Neural cell (in vitro differentiated cells): ENCODE measurements at regions not wholly inside any gene's neighbourhood (a gene's known extent, or its start where the extent isn't known, plus 50 kb on each side); places are given as distances from the start of the nearest gene placed in this dataset.

Experiments used
- CTCF ChIP-seq: fragments of 450-650 bp; IDR thresholded peaks from 2 replicates; pipeline ENCODE4 v1.5.1; 2014; ENCODE audit warnings: antibody characterized with exemption, mild to moderate bottlenecking, moderate library complexity; ENCODE audit not compliant: poor library complexity, severe bottlenecking
- EZH2 ChIP-seq: fragments of 200-600, 300-800 bp; shearing (Covaris generic), sonication (generic); IDR thresholded peaks from 2 replicates; pipeline ENCODE4 v1.6.1; 2014; ENCODE audit warnings: antibody characterized with exemption, low read length, borderline replicate concordance, mild to moderate bottlenecking; ENCODE audit not compliant: insufficient read depth, poor library complexity, severe bottlenecking
- POLR2AphosphoS5 ChIP-seq: IDR thresholded peaks from 2 replicates; pipeline ENCODE4 v1.6.1; 2012
- TAF1 ChIP-seq: IDR thresholded peaks from 2 replicates; pipeline ENCODE4 v1.6.1; 2012; ENCODE audit warnings: low read depth
- TF ChIP-seq, protein P1 (sequence below): IDR thresholded peaks from 2 replicates; pipeline ENCODE4 v1.6.1; 2012; ENCODE audit warnings: borderline replicate concordance

DNA sequence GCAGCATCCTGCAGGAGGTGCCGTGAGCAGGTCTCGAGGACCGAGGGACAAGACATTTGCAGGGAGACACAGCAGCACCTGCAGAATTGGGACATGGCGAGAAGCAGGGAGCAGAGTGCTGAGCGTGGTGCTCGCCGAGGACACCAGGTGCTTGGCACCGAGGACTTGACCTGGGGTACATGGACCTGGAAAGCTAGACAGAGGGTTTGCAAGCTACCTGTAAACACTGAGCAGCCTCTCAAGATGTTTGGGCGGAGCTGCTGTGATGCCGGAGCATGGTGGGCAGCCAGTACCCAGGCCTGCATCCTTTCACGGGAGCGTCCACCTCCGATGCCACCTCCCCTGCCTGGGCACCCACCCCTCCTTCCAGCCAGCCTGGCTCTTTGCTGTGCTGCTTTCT is 773.2 kb downstream of the TBC1D22A start:
- no peak for TF ChIP-seq EZH2
- TF ChIP-seq CTCF, result no peak
- TF ChIP-seq, protein P1, sequence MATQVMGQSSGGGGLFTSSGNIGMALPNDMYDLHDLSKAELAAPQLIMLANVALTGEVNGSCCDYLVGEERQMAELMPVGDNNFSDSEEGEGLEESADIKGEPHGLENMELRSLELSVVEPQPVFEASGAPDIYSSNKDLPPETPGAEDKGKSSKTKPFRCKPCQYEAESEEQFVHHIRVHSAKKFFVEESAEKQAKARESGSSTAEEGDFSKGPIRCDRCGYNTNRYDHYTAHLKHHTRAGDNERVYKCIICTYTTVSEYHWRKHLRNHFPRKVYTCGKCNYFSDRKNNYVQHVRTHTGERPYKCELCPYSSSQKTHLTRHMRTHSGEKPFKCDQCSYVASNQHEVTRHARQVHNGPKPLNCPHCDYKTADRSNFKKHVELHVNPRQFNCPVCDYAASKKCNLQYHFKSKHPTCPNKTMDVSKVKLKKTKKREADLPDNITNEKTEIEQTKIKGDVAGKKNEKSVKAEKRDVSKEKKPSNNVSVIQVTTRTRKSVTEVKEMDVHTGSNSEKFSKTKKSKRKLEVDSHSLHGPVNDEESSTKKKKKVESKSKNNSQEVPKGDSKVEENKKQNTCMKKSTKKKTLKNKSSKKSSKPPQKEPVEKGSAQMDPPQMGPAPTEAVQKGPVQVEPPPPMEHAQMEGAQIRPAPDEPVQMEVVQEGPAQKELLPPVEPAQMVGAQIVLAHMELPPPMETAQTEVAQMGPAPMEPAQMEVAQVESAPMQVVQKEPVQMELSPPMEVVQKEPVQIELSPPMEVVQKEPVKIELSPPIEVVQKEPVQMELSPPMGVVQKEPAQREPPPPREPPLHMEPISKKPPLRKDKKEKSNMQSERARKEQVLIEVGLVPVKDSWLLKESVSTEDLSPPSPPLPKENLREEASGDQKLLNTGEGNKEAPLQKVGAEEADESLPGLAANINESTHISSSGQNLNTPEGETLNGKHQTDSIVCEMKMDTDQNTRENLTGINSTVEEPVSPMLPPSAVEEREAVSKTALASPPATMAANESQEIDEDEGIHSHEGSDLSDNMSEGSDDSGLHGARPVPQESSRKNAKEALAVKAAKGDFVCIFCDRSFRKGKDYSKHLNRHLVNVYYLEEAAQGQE, result no peak
- no peak for TF ChIP-seq POLR2AphosphoS5
- no peak for TF ChIP-seq TAF1
